OCI-LY7 (cell line): ENCODE measurements at regions not wholly inside any gene's neighbourhood (a gene's known extent, or its start where the extent isn't known, plus 50 kb on each side); places are given as distances from the start of the nearest gene placed in this dataset.

ENCODE experiments used
- EZH2phosphoT487 ChIP-seq: fragments of 200-600 bp; sonication (generic); IDR thresholded peaks from 2 replicates; pipeline ENCODE4 v1.6.1; 2018; ENCODE audit warnings: low read depth, borderline replicate concordance, mild to moderate bottlenecking, mixed run types, antibody characterized with exemption, low read length, moderate library complexity, mixed read lengths
- TF ChIP-seq, protein P1 (sequence below): fragments of 200-600 bp; sonication (generic); conservative IDR thresholded peaks from 2 replicates; pipeline ENCODE4 v1.5.1; 2014; ENCODE audit warnings: mild to moderate bottlenecking, antibody characterized with exemption, low read length, moderate library complexity, mixed read lengths

DNA sequence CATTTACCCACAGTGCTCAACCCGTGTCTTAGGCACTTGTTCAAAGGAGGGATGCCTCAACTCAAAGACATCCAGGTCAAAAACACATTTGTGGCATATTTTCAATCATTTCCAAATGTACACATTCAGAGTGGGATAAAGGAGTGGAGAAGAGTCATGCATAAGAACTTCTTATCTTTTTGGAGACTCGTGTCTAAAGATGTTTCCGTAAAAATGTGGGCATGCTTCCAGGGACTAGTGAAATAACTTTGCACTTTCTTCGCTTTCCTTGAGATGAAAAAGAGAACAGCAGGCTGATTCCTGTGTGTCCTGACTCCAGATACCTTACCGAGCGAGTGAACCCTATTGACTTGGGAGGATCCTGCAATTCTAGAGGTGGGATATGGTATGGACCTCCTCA, 256.6 kb upstream of the KCNJ16 start:
- TF ChIP-seq, protein P1, sequence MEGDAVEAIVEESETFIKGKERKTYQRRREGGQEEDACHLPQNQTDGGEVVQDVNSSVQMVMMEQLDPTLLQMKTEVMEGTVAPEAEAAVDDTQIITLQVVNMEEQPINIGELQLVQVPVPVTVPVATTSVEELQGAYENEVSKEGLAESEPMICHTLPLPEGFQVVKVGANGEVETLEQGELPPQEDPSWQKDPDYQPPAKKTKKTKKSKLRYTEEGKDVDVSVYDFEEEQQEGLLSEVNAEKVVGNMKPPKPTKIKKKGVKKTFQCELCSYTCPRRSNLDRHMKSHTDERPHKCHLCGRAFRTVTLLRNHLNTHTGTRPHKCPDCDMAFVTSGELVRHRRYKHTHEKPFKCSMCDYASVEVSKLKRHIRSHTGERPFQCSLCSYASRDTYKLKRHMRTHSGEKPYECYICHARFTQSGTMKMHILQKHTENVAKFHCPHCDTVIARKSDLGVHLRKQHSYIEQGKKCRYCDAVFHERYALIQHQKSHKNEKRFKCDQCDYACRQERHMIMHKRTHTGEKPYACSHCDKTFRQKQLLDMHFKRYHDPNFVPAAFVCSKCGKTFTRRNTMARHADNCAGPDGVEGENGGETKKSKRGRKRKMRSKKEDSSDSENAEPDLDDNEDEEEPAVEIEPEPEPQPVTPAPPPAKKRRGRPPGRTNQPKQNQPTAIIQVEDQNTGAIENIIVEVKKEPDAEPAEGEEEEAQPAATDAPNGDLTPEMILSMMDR, result no peak
- TF ChIP-seq EZH2phosphoT487, result no peak
